CD4-positive, alpha-beta T cell (primary cell): ENCODE measurements at regions not wholly inside any gene's neighbourhood (a gene's known extent, or its start where the extent isn't known, plus 50 kb on each side); places are given as distances from the start of the nearest gene placed in this dataset.

ENCODE experiments used
- ATAC-seq: fragments of 200-7000 bp; cut with Tn5 transposase; one replicate; pipeline ENCODE4 v1.10.0; 2022; ENCODE audit warnings: mild to moderate bottlenecking; ENCODE audit not compliant: poor library complexity
- CTCF ChIA-PET: fragments of 350-600 bp; sonication (Branson Sonifier 250); formaldehyde crosslinking; loops from one replicate; lab custom pipeline; 2021; ENCODE audit warnings: antibody characterized with exemption, inconsistent platforms; lab: Charles Lee
- POLR2A ChIA-PET: fragments of 350-600 bp; sonication (Branson Sonifier 250); formaldehyde crosslinking; loops from one replicate; lab custom pipeline; 2021; ENCODE audit warnings: antibody characterized with exemption, inconsistent platforms; lab: Charles Lee
- DNase-seq, 14 experiments: peaks; one replicate each; pipeline ENCODE4 v3.0.0-alpha.2; 2013 to 2020; ENCODE audit warnings: mixed read lengths in 2 of 14
- H3K27ac ChIP-seq, 2 donors: one replicate each; pipeline versions ENCODE4 v1.5.1 to v1.7.0; 2013; ENCODE audit warnings: low read length in 2 of 2, low read depth in 1 of 2, mild to moderate bottlenecking in 1 of 2
- H3K27me3 ChIP-seq, 2 experiments: 1 replicate in 1 of 2; 2 replicates in 1 of 2; pipeline versions ENCODE4 v1.6.1 to v1.7.0; 2013; ENCODE audit warnings: low read length in 2 of 2, control low read depth in 1 of 2, mild to moderate bottlenecking in 1 of 2, moderate library complexity in 1 of 2; ENCODE audit not compliant: insufficient read depth in 2 of 2, control insufficient read depth in 1 of 2
- H3K36me3 ChIP-seq: one replicate; pipeline ENCODE4 v1.6.1; 2013; ENCODE audit warnings: low read length, control low read depth; ENCODE audit not compliant: insufficient read depth
- H3K4me1 ChIP-seq: one replicate; pipeline ENCODE4 v1.6.1; 2013; ENCODE audit warnings: low read length, control low read depth; ENCODE audit not compliant: insufficient read depth
- H3K4me3 ChIP-seq: one replicate; pipeline ENCODE4 v1.5.1; 2013; ENCODE audit warnings: mild to moderate bottlenecking, low read length, moderate library complexity
- H3K9me3 ChIP-seq, 2 experiments: 1 replicate in 1 of 2; 2 replicates in 1 of 2; pipeline versions ENCODE4 v1.6.1 to v1.7.0; 2013; ENCODE audit warnings: low read length in 2 of 2, mild to moderate bottlenecking in 2 of 2, control low read depth in 1 of 2, moderate library complexity in 1 of 2; ENCODE audit not compliant: control insufficient read depth in 1 of 2, insufficient read depth in 1 of 2
- H3K27ac Mint-ChIP-seq: one replicate; pipeline ENCODE4 v1.8.0; 2020; ENCODE audit warnings: mixed read lengths
- H3K27me3 Mint-ChIP-seq: one replicate; pipeline ENCODE4 v1.8.0; 2021; ENCODE audit warnings: mixed read lengths
- H3K36me3 Mint-ChIP-seq: one replicate; pipeline ENCODE4 v1.8.0; 2021; ENCODE audit warnings: low read depth, mixed read lengths
- H3K4me1 Mint-ChIP-seq: one replicate; pipeline ENCODE4 v1.8.0; 2021; ENCODE audit warnings: low read depth, mixed read lengths
- H3K4me3 Mint-ChIP-seq: one replicate; pipeline ENCODE4 v1.8.0; 2020; ENCODE audit warnings: mild to moderate bottlenecking, mixed read lengths
- H3K9me3 Mint-ChIP-seq: one replicate; pipeline ENCODE4 v1.8.0; 2020; ENCODE audit warnings: mixed read lengths
- CTCF ChIP-seq: fragments of 200-600 bp; IDR thresholded peaks from one replicate; pipeline ENCODE4 v1.8.0; 2022; ENCODE audit warnings: antibody characterized with exemption, mild to moderate bottlenecking
- intact Hi-C, 2 experiments: fragments of 100-400 bp; cut with DNase I in 1 of 2; cut with micrococcal nuclease in 1 of 2; formaldehyde crosslinking; loops; one replicate each; pipeline versions ENCODE4 v1.15.1 to v1.9.0; 2023 to 2025; cut with DNase I, micrococcal nuclease

- Histone ChIP-seq H3K4me1 (no peaks in the 10 kb centered on the region), H3K27ac (no peak overlapping the region), H3K36me3 (no peaks in the 10 kb centered on the region), H3K9me3 (peaks cover 0 to 5% of the 10 kb centered on the region in 2 experiments), H3K27me3 (no peaks in the 10 kb centered on the region), H3K4me3 (no peak overlapping the region)
- ATAC-seq, result no peak
- no peak overlapping the region for H3K27ac Mint-ChIP-seq
- TF ChIP-seq CTCF, result no peak
- no peak for DNase-seq
- no peak overlapping the region for H3K4me3 Mint-ChIP-seq
- ChIA-PET CTCF (no interaction called here), POLR2A (no interaction called here)
- intact Hi-C loops, result no loop called here
- peaks cover 2% of the 10 kb centered on the region for H3K9me3 Mint-ChIP-seq
- H3K4me1 Mint-ChIP-seq, result no peaks in the 10 kb centered on the region
- no peaks in the 10 kb centered on the region for H3K36me3 Mint-ChIP-seq
- no peaks in the 10 kb centered on the region for H3K27me3 Mint-ChIP-seq
Measured at GRCh38 chr4:45482346-45482745, 641.5 kb downstream of the GABRG1 start.

DNA sequence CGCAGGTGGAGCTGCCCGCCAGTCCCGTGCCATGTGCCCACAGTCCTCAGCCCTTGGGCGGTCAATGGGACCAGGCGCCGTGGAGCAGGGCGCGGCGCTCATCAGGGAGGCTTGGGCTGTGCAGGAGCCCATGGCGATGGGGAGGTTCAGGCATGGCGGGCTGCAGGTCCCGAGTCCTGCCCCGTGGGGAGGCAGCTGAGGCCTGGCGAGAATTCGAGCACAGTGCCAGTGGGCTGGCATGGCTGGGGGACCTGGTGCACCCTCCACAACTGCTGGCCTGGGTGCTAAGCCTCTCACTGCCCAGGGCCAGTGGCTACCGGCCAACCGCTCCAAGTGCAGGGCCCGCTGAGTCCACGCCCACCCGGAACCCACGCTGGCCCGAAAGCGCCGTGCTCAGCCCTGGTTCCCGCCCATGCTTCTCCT, 646.5 kb downstream of the GABRG1 start:
- Histone ChIP-seq H3K27ac (no peak overlapping the region), H3K27me3 (no peaks in the 10 kb centered on the region), H3K4me3 (no peak overlapping the region), H3K9me3 (peaks cover 0 to 17% of the 10 kb centered on the region in 2 experiments), H3K36me3 (no peaks in the 10 kb centered on the region), H3K4me1 (no peaks in the 10 kb centered on the region)
- H3K36me3 Mint-ChIP-seq, result no peaks in the 10 kb centered on the region
- no peak for DNase-seq
- peaks cover 15% of the 10 kb centered on the region for H3K9me3 Mint-ChIP-seq
- no peak for ATAC-seq
- TF ChIP-seq CTCF, result no peak
- H3K27ac Mint-ChIP-seq, result no peak overlapping the region
- H3K27me3 Mint-ChIP-seq, result no peaks in the 10 kb centered on the region
- intact Hi-C loops, result no loop called here
- CTCF ChIA-PET, result no interaction called here
- POLR2A ChIA-PET, result no interaction called here
- H3K4me3 Mint-ChIP-seq, result no peak overlapping the region
- no peaks in the 10 kb centered on the region for H3K4me1 Mint-ChIP-seq

- Mint-ChIP-seq H3K4me1 (no peaks in the 10 kb centered on the region), H3K27me3 (no peaks in the 10 kb centered on the region), H3K27ac (no peak overlapping the region), H3K36me3 (no peaks in the 10 kb centered on the region), H3K9me3 (peaks cover 14% of the 10 kb centered on the region), H3K4me3 (no peak overlapping the region)
- intact Hi-C loops, result no loop called here
- CTCF ChIA-PET, result no interaction called here
- TF ChIP-seq CTCF, result no peak
- Histone ChIP-seq H3K27me3 (no peaks in the 10 kb centered on the region), H3K4me1 (no peaks in the 10 kb centered on the region), H3K9me3 (peaks cover 0 to 31% of the 10 kb centered on the region in 2 experiments), H3K36me3 (no peaks in the 10 kb centered on the region), H3K27ac (no peak overlapping the region), H3K4me3 (no peak overlapping the region)
- DNase-seq, result no peak
- POLR2A ChIA-PET, result no interaction called here
- ATAC-seq, result no peak
Measured at GRCh38 chr4:45475548-45475947, 648.3 kb downstream of the GABRG1 start.
